Inflammatory macrophage (primary cell): ENCODE measurements at regions not wholly inside any gene's neighbourhood (a gene's known extent, or its start where the extent isn't known, plus 50 kb on each side); places are given as distances from the start of the nearest gene placed in this dataset.
"Not testable (repeated sequence)": the region's sequence is repeated elsewhere in the genome, so short reads cannot be mapped to it uniquely, and the experiment has no call there.

Experiments used
- DNase-seq, 2 donors: peaks; one replicate each; pipeline ENCODE4 v3.0.0-alpha.2; 2020 to 2022

- no peak for DNase-seq
These were observed 157.7 kb upstream of the PROK2 start for GRCh38 chr3:71942432-71943187.

- DNase-seq = no peak
These were observed 155.5 kb upstream of the PROK2 start for GRCh38 chr3:71940486-71940885.

DNA sequence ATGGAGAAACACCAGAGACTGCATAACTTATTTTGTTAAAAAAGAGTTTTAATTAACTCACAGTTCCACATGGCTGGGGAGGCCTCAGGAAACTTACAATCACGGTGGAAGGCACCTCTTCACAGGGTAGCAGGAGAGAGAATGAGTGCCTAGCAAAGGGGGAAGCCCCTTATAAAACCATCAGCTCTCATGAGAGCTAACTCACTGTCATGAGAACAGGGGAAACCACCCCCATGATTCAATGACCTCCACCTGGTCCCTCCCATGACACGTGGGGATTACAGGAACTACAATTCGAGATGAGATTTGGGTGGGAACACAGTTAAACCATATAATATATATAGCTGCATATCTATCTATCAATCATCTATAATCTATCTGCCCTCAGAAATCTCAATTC is 153.1 kb upstream of the PROK2 start:
- peak in 1 of 2 donors; percentile 5 for DNase-seq

GRCh38 chr3:71936681-71937080 is 151.7 kb upstream of the PROK2 start:
- no peak for DNase-seq

DNA sequence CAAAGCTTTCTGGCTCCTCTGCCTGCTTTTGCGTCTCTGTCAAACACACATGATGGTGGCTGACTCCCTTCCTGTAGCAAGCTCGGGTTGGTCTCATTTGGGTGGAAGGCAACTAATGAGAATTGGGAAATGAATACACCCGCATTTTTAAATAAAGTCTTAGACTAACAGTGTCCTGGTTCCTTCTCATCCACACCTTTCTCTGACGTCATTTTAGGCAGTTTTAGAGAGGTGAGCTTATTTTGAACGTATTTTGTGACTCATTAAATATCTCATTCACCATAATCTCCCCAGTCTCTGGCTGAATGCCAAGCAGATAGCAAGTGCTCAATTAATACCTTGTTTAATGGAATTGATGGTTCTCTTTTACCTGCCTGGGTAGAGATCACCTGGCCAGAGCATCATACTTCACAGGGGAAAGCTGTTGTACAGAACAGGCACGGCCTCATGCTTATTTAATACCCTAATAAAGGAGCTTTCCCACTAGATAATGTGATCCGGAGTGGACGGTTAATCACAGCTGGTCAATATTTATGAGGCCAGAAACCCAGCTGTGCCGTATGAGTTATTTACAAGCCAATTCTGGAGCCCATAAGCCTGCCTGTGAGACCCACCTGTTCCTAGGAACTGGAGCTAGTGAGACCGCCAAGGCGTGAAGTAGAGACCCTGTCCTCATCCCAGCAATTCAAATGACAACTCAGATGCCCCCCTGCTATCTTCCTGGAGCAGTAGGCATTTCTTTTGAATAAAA is 149.7 kb upstream of the PROK2 start:
- DNase-seq = no peak

DNA sequence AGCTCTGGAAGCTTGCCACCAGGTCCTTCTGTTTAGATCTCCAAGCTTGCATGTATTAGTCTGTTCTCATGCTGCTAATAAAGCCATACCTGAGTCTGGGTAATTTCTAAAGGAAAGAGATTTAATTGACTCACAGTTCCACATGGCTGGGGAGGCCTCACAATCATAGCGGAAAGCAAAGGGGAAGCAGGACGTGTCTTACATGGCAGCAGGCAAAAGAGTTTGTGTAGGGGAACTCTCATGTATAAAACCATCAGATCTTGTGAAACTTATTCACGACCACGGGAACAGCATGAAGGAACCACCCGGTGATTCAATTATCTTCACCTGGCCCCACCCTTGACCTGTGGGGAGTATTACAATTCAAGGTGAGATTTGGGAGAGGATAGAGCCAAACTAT is 147.0 kb upstream of the PROK2 start:
- DNase-seq = peak; percentile 37 to 41

GRCh38 chr3:71930056-71930991 is 145.4 kb upstream of the PROK2 start:
- DNase-seq = peak in 1 of 2 donors; percentile 25

GRCh38 chr3:71928212-71928611 is 143.3 kb upstream of the PROK2 start:
- no peak for DNase-seq

DNA sequence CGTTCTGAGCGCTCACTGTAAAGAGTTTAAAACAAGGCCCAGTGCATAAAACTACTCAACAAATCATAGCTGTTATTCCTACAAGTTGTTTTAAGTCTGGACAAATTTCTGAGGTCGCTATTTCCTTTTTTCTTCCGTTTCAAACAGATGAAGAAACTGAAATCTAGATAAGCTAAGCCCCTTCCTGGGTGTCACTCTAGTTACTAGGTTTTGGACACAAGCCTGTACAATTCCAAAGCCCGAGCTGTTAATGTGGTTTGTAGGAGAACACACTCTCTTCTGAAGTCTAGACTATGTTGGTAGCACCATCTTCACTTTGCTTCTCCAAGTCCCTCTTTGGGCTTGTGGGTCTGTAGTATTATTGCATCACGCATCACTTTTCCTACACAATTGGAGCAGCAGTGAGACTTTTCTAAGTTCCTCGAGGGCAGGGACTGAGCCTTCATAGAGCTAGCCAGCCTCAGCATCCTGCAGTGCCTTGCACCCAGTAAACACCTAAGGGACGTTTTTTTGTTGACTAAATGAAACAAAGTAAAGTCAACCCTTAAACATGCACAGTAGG is 142.6 kb upstream of the PROK2 start:
- DNase-seq = no peak

GRCh38 chr3:71926616-71927015 is 141.7 kb upstream of the PROK2 start:
- DNase-seq = no peak

GRCh38 chr3:71926262-71926600 is 141.3 kb upstream of the PROK2 start:
- no peak for DNase-seq

DNA sequence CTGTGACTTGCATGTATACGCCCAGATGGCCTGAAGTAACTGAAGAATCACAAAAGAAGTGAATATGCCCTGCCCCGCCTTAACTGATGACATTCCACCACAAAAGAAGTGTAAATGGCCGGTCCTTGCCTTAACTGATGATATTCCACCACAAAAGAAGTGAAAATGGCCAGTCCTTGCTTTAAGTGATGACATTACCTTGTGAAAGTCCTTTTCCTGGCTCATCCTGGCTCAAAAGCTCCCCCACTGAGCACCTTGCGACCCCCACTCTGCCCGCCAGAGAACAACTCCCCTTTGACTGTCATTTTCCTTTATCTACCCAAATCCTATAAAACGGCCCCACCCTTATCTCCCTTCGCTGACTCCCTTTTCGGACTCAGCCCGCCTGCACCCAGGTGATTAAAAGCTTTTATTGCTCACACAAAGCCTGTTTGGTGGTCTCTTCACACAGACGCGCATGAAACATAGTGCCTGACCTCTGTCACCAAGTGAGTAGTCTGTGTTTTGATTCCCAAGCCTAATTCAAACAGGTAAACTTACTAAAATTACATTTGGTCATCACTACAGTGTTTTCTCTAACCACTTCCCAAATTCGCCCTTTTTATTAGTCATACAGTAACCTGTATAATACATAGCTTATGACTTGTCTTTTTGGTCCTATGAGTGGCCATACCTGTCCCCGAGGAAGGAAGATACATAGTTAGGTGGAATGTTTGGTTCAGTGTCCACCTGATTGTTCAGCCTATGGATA is 140.7 kb upstream of the PROK2 start:
- not testable (repeated sequence) for DNase-seq

DNA sequence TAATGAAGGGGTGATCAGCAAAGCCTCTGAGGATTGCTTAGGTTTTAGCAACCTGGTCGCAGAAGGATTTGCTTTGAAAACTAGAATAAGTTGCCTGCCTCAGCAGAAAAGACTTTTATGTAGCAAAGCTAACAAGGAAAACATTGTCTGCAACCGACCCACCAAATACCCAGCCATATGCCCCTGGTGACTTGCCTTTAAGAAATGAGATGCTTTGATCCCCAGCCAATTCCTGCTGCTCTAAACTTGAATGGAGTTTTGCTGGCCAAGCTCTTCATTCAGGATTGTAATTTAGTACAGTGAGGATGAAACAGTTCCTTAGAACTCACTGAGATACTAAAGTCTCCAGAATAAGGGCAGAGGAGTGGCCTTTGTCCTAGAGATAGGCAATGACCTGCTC is 139.8 kb upstream of the PROK2 start:
- no peak for DNase-seq

DNA sequence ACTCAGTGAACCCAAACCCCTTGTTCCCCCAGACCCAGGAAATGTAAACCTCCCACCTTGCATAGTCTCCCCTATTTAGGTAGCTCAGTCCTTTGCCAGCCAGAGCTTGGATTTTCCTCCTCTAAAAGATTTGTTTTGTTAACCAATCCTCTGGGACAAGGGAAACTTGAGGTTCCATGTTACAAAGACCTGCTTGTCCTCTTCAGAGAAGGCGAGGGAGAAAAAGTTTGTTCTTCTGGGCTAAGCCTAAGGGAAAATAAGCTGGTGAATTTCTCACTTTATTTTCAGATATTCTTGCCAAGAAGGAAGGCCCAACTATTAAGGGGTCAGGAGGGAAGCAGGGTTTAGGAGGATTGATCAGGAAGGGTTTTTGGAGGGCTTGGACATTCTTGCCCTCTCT is 136.1 kb upstream of the PROK2 start:
- no peak for DNase-seq

DNA sequence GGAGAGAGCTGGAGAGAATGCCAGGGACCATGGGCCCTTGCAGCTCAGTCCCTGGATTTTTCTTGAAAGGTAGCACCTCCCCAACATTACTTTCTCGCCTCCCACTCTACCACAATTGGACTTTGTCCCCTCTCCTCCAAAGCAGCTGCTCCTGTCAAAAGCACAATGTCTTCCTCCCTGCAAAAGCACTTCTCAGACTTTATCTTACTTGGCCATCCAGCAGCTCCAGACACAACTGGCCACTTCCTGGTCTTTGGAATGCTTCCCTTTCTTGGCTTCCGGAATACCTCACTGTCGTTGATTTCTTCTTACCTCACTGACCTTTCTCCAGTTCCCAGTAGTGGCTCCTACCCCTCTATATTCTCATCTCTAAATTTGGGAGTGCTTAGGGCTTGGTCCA is 134.6 kb upstream of the PROK2 start:
- DNase-seq = no peak

DNA sequence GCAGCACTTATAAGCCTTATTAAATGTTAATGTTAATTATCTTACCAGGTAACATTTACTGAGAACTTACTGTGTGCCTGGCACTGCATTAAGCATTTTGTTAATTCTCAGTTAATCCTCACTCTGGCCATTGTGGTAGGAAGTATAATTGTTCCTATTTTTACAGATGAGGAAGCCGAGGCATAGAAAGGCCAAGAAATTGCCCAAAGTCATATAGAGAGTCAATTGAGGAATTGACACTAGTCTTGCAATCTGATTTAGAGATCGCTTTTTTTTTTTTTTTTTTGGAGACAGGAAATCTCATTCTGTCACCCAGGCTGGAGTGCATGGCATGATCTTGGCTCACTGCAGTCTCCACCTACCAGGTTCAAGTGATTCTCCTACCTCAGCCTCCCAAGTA is 132.6 kb upstream of the PROK2 start:
- peak; percentile 79 to 91 for DNase-seq

- no peak for DNase-seq
These were observed 131.9 kb upstream of the PROK2 start for GRCh38 chr3:71916747-71917369.

- no peak for DNase-seq
These were observed 128.0 kb upstream of the PROK2 start for GRCh38 chr3:71912839-71913495.

DNA sequence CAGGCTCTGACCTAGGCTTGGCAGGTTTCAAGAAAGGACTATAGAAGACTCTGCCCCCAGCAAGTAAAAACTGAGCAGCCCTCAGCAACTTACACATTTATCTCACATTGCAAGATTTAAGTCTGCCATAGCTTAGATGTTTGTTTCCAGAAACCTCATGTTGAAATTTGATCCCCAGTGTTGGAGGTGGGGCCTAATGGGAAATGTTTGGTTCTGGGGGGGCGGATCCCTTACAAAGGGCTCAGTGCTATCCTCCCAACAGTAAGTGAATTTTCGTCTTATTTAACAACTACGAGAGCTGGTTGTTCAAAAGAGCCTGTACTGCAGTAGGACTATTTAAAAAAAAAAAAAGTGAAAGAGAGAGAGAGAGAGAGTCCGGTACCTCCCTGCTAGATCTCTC is 125.2 kb upstream of the PROK2 start:
- no peak for DNase-seq

GRCh38 chr3:71907996-71908395 is 123.0 kb upstream of the PROK2 start:
- DNase-seq = no peak

GRCh38 chr3:71906976-71907375 is 122.0 kb upstream of the PROK2 start:
- DNase-seq = peak; percentile 35 to 66
